ENCODE measurements at regions not wholly inside any gene's neighbourhood (a gene's known extent, or its start where the extent isn't known, plus 50 kb on each side); places are given as distances from the start of the nearest gene placed in this dataset.

GRCh38 chr22:47587861-47588577, 825.6 kb downstream of the TBC1D22A start:
- TF ChIP-seq MAX (IDR thresholded peaks at IDR 0.05; ENCODE audit: low read depth, low read length), result no peak
- no peak for TF ChIP-seq CTCF (IDR thresholded peaks at IDR 0.05; ENCODE audit: low read depth, low read length)
- TF ChIP-seq POLR2A (IDR thresholded peaks at IDR 0.05; ENCODE audit: extremely low read depth, insufficient read length), result no peak

Measured in NB4 (cell line).